Neural cell (in vitro differentiated cells): ENCODE measurements at regions not wholly inside any gene's neighbourhood (a gene's known extent, or its start where the extent isn't known, plus 50 kb on each side); places are given as distances from the start of the nearest gene placed in this dataset.

ENCODE experiments used
- EZH2 ChIP-seq: fragments of 200-600, 300-800 bp; shearing (Covaris generic), sonication (generic); IDR thresholded peaks from 2 replicates; pipeline ENCODE4 v1.6.1; 2014; ENCODE audit warnings: antibody characterized with exemption, low read length, borderline replicate concordance, mild to moderate bottlenecking; ENCODE audit not compliant: insufficient read depth, poor library complexity, severe bottlenecking
- POLR2AphosphoS5 ChIP-seq: IDR thresholded peaks from 2 replicates; pipeline ENCODE4 v1.6.1; 2012
- TF ChIP-seq, protein P1 (sequence below): fragments of 450-650 bp; IDR thresholded peaks from 2 replicates; pipeline ENCODE4 v1.5.1; 2014; ENCODE audit warnings: antibody characterized with exemption, mild to moderate bottlenecking, moderate library complexity; ENCODE audit not compliant: poor library complexity, severe bottlenecking

DNA sequence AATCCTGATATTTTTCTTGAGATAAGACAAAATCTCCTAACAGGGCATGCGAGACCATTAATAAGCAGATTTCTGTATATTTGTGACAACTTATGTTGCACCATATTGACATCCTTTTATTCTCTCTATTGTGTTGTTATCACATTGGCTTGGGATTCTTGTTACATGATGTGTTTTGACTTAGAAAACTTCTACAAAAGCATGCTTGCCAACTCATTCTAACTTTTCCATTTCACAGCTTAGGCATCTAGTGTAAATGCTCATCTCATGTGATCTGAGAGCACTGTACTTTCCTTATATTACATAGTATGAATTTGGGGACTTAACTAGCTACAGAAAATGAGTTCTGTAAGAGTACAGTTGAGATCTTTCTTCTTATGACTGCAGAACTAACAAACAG lies 1040.7 kb upstream of the ADGRB3 start:
- TF ChIP-seq, protein P1, sequence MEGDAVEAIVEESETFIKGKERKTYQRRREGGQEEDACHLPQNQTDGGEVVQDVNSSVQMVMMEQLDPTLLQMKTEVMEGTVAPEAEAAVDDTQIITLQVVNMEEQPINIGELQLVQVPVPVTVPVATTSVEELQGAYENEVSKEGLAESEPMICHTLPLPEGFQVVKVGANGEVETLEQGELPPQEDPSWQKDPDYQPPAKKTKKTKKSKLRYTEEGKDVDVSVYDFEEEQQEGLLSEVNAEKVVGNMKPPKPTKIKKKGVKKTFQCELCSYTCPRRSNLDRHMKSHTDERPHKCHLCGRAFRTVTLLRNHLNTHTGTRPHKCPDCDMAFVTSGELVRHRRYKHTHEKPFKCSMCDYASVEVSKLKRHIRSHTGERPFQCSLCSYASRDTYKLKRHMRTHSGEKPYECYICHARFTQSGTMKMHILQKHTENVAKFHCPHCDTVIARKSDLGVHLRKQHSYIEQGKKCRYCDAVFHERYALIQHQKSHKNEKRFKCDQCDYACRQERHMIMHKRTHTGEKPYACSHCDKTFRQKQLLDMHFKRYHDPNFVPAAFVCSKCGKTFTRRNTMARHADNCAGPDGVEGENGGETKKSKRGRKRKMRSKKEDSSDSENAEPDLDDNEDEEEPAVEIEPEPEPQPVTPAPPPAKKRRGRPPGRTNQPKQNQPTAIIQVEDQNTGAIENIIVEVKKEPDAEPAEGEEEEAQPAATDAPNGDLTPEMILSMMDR = no peak
- TF ChIP-seq POLR2AphosphoS5 (no peak), EZH2 (no peak)
